ENCODE measurements at regions not wholly inside any gene's neighbourhood (a gene's known extent, or its start where the extent isn't known, plus 50 kb on each side); places are given as distances from the start of the nearest gene placed in this dataset.

GRCh38 chr17:72301887-72302286 is 181.1 kb downstream of the SOX9 start:
- POLR2A ChIA-PET, result no interaction called here
- H3K36me3 ChIP-seq (ENCODE audit: control insufficient read depth in 2 of 2, extremely low read depth in 1 of 2, insufficient read depth in 2 of 2, low read length in 2 of 2), result no peaks in the 10 kb centered on the region
- H3K27me3 ChIP-seq (ENCODE audit: control insufficient read depth in 2 of 2, insufficient read depth in 2 of 2, low read length in 2 of 2), result no peaks in the 10 kb centered on the region
- H3K27ac ChIP-seq (ENCODE audit: insufficient read depth, low read depth, low read length), result no peak overlapping the region
- intact Hi-C loops (cut with micrococcal nuclease), result no loop called here
- FAIRE-seq (no peak), DNase-seq (ENCODE audit: low read depth, low spot score) (no peak)
- TF ChIP-seq POLR2A (IDR thresholded peaks at IDR 0.05; ENCODE audit: low read depth, low read length) (no peak), FOS (IDR thresholded peaks at IDR 0.05; ENCODE audit: borderline replicate concordance, insufficient read depth, low read length) (no peak), GATA2 (IDR thresholded peaks at IDR 0.05; ENCODE audit: insufficient read depth, insufficient read length, low read depth, low read length) (no peak)
- H2AFZ ChIP-seq (ENCODE audit: low read depth, low read length), result no peak overlapping the region
- H3K9me3 ChIP-seq (replicated peaks; ENCODE audit: control insufficient read depth, insufficient read depth, low read length), result peaks cover 4% of the 10 kb centered on the region
- H4K20me1 ChIP-seq (replicated peaks; ENCODE audit: control insufficient read depth, extremely low read depth, insufficient read depth, low read length), result no peaks in the 10 kb centered on the region
- no peaks in the 10 kb centered on the region for H3K9me1 ChIP-seq (replicated peaks; ENCODE audit: control insufficient read depth, extremely low read depth, insufficient read depth, low read length)
- dilution Hi-C loops (cut with MboI; ENCODE audit: extremely low pct_ligation_motif_present, low sequenced_read_pairs), result no loop called here
- no peaks in the 10 kb centered on the region for H3K79me2 ChIP-seq (ENCODE audit: control insufficient read depth, insufficient read depth, low read length)
- H3K4me2 ChIP-seq (ENCODE audit: insufficient read depth, low read length), result no peak overlapping the region
- no peak overlapping the region for H3K4me3 ChIP-seq (replicated peaks in 1 of 3; ENCODE audit: insufficient read depth in 1 of 3, low read depth in 1 of 3, low read length in 3 of 3)
- CTCF ChIA-PET, result no interaction called here
- H3K9ac ChIP-seq (replicated peaks; ENCODE audit: extremely low read depth, insufficient read depth, low read length), result no peak overlapping the region
- no TSS peak for BruUV-seq (replicated peaks)
- no peaks in the 10 kb centered on the region for H3K4me1 ChIP-seq (ENCODE audit: control insufficient read depth, extremely low read depth, insufficient read depth, low read length)

GRCh38 chr17:72302735-72303134 is 181.9 kb downstream of the SOX9 start:
- no peak for DNase-seq (ENCODE audit: low read depth, low spot score)
- no peak overlapping the region for H3K27ac ChIP-seq (ENCODE audit: insufficient read depth, low read depth, low read length)
- H3K79me2 ChIP-seq (ENCODE audit: control insufficient read depth, insufficient read depth, low read length), result no peaks in the 10 kb centered on the region
- ChIA-PET CTCF (no interaction called here), POLR2A (no interaction called here)
- H3K4me1 ChIP-seq (ENCODE audit: control insufficient read depth, extremely low read depth, insufficient read depth, low read length), result no peaks in the 10 kb centered on the region
- H3K9me3 ChIP-seq (replicated peaks; ENCODE audit: control insufficient read depth, insufficient read depth, low read length), result peaks cover 3% of the 10 kb centered on the region
- H4K20me1 ChIP-seq (replicated peaks; ENCODE audit: control insufficient read depth, extremely low read depth, insufficient read depth, low read length), result no peaks in the 10 kb centered on the region
- no peaks in the 10 kb centered on the region for H3K36me3 ChIP-seq (ENCODE audit: control insufficient read depth in 2 of 2, extremely low read depth in 1 of 2, insufficient read depth in 2 of 2, low read length in 2 of 2)
- H3K9me1 ChIP-seq (replicated peaks; ENCODE audit: control insufficient read depth, extremely low read depth, insufficient read depth, low read length), result no peaks in the 10 kb centered on the region
- dilution Hi-C loops (cut with MboI; ENCODE audit: extremely low pct_ligation_motif_present, low sequenced_read_pairs) (no loop called here), intact Hi-C loops (cut with micrococcal nuclease) (no loop called here)
- H3K9ac ChIP-seq (replicated peaks; ENCODE audit: extremely low read depth, insufficient read depth, low read length), result no peak overlapping the region
- TF ChIP-seq FOS (IDR thresholded peaks at IDR 0.05; ENCODE audit: borderline replicate concordance, insufficient read depth, low read length) (no peak), POLR2AphosphoS5 (IDR thresholded peaks at IDR 0.05; ENCODE audit: insufficient read depth, low read depth, low read length) (no peak), GATA2 (IDR thresholded peaks at IDR 0.05; ENCODE audit: insufficient read depth, insufficient read length, low read depth, low read length) (no peak), EZH2 (IDR thresholded peaks at IDR 0.05; ENCODE audit: borderline replicate concordance, low read depth, low read length, severe bottlenecking) (no peak), MYC (IDR thresholded peaks at IDR 0.05; ENCODE audit: low read depth, low read length) (no peak), POLR2A (IDR thresholded peaks at IDR 0.05; ENCODE audit: low read depth, low read length) (no peak), JUN (IDR thresholded peaks at IDR 0.05; ENCODE audit: borderline replicate concordance, insufficient read depth, insufficient read length, low read depth) (no peak)
- TF ChIP-seq, protein P1, sequence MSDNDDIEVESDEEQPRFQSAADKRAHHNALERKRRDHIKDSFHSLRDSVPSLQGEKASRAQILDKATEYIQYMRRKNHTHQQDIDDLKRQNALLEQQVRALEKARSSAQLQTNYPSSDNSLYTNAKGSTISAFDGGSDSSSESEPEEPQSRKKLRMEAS (IDR thresholded peaks at IDR 0.05; ENCODE audit: insufficient read depth, insufficient read length), result no peak
- TF ChIP-seq, protein P2, sequence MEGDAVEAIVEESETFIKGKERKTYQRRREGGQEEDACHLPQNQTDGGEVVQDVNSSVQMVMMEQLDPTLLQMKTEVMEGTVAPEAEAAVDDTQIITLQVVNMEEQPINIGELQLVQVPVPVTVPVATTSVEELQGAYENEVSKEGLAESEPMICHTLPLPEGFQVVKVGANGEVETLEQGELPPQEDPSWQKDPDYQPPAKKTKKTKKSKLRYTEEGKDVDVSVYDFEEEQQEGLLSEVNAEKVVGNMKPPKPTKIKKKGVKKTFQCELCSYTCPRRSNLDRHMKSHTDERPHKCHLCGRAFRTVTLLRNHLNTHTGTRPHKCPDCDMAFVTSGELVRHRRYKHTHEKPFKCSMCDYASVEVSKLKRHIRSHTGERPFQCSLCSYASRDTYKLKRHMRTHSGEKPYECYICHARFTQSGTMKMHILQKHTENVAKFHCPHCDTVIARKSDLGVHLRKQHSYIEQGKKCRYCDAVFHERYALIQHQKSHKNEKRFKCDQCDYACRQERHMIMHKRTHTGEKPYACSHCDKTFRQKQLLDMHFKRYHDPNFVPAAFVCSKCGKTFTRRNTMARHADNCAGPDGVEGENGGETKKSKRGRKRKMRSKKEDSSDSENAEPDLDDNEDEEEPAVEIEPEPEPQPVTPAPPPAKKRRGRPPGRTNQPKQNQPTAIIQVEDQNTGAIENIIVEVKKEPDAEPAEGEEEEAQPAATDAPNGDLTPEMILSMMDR (IDR thresholded peaks at IDR 0.05; ENCODE audit: extremely low read depth in 1 of 2, insufficient read depth in 1 of 2, low read depth in 1 of 2, low read length in 2 of 2), result no peak
- no TSS peak for BruUV-seq (replicated peaks)
- no peak for FAIRE-seq
- H3K4me3 ChIP-seq (replicated peaks in 1 of 3; ENCODE audit: insufficient read depth in 1 of 3, low read depth in 1 of 3, low read length in 3 of 3), result no peak overlapping the region
- no peak overlapping the region for H2AFZ ChIP-seq (ENCODE audit: low read depth, low read length)
- H3K27me3 ChIP-seq (ENCODE audit: control insufficient read depth in 2 of 2, insufficient read depth in 2 of 2, low read length in 2 of 2), result no peaks in the 10 kb centered on the region
- no peak overlapping the region for H3K4me2 ChIP-seq (ENCODE audit: insufficient read depth, low read length)
